ENCODE measurements at regions not wholly inside any gene's neighbourhood (a gene's known extent, or its start where the extent isn't known, plus 50 kb on each side); places are given as distances from the start of the nearest gene placed in this dataset.

- TF ChIP-seq POLR2AphosphoS5 (IDR thresholded peaks at IDR 0.05) = no peak
- TF ChIP-seq CTCF (IDR thresholded peaks at IDR 0.05) = no peak
- TF ChIP-seq EP300 (IDR thresholded peaks at IDR 0.05; ENCODE audit: low read depth) = no peak
- TF ChIP-seq POLR2A (IDR thresholded peaks at IDR 0.05) = no peak
These were observed 116.9 kb downstream of the ACKR3 start for GRCh38 chr2:236686561-236686960.
